Muscle layer of duodenum (tissue), 2 donors: ENCODE measurements at regions not wholly inside any gene's neighbourhood (a gene's known extent, or its start where the extent isn't known, plus 50 kb on each side); places are given as distances from the start of the nearest gene placed in this dataset.

Experiments used
- H3K27ac ChIP-seq: one replicate; pipeline ENCODE4 v1.7.0; 2013; ENCODE audit warnings: mild to moderate bottlenecking, low read length
- H3K27me3 ChIP-seq: one replicate; pipeline ENCODE4 v1.7.0; 2013; ENCODE audit warnings: low read depth, mild to moderate bottlenecking, control low read depth, low read length
- H3K36me3 ChIP-seq, 2 donors: one replicate each; pipeline ENCODE4 v1.7.0; 2013; ENCODE audit warnings: low read length in 2 of 2, control low read depth in 1 of 2, mild to moderate bottlenecking in 1 of 2; ENCODE audit not compliant: insufficient read depth in 2 of 2, control insufficient read depth in 1 of 2
- H3K4me1 ChIP-seq, 2 donors: one replicate each; pipeline ENCODE4 v1.7.0; 2013; ENCODE audit warnings: low read length in 2 of 2, mild to moderate bottlenecking in 2 of 2, control low read depth in 1 of 2, moderate library complexity in 1 of 2; ENCODE audit not compliant: insufficient read depth in 2 of 2, control insufficient read depth in 1 of 2
- H3K4me3 ChIP-seq, 2 donors: one replicate each; pipeline ENCODE4 v1.7.0; 2013; ENCODE audit warnings: low read length in 2 of 2, low read depth in 1 of 2, mild to moderate bottlenecking in 1 of 2
- H3K9me3 ChIP-seq, 2 donors: one replicate each; pipeline ENCODE4 v1.7.0; 2013; ENCODE audit warnings: low read length in 2 of 2, control low read depth in 1 of 2, mild to moderate bottlenecking in 1 of 2; ENCODE audit not compliant: control insufficient read depth in 1 of 2
- donor health status: healthy.

GRCh38 chr13:55493297-55493696 is 1647.4 kb upstream of the PRR20A start:
- no peak overlapping the region for H3K27ac ChIP-seq
- H3K4me1 ChIP-seq = no peaks in the 10 kb centered on the region
- no peaks in the 10 kb centered on the region for H3K36me3 ChIP-seq
- H3K27me3 ChIP-seq = no peaks in the 10 kb centered on the region
- H3K4me3 ChIP-seq = no peak overlapping the region
- no peaks in the 10 kb centered on the region for H3K9me3 ChIP-seq

GRCh38 chr13:55497486-55497885 is 1643.2 kb upstream of the PRR20A start:
- Histone ChIP-seq H3K36me3 (no peaks in the 10 kb centered on the region), H3K9me3 (no peaks in the 10 kb centered on the region), H3K27ac (no peak overlapping the region), H3K4me3 (no peak overlapping the region), H3K4me1 (no peaks in the 10 kb centered on the region), H3K27me3 (no peaks in the 10 kb centered on the region)

- H3K36me3 ChIP-seq = no peaks in the 10 kb centered on the region
- H3K27me3 ChIP-seq = no peaks in the 10 kb centered on the region
- H3K27ac ChIP-seq = no peak overlapping the region
- no peak overlapping the region for H3K4me3 ChIP-seq
- peaks cover 2 to 3% of the 10 kb centered on the region in 2 donors for H3K9me3 ChIP-seq
- no peaks in the 10 kb centered on the region for H3K4me1 ChIP-seq
Measured at GRCh38 chr13:55500694-55501093, 1640.0 kb upstream of the PRR20A start.

- Histone ChIP-seq H3K4me1 (no peaks in the 10 kb centered on the region), H3K36me3 (no peaks in the 10 kb centered on the region), H3K27me3 (no peaks in the 10 kb centered on the region), H3K4me3 (no peak overlapping the region), H3K27ac (no peak overlapping the region), H3K9me3 (peaks cover 0 to 3% of the 10 kb centered on the region in 2 donors)
Measured at GRCh38 chr13:55516610-55517009, 1624.1 kb upstream of the PRR20A start.

- Histone ChIP-seq H3K9me3 (peaks cover 0 to 3% of the 10 kb centered on the region in 2 donors), H3K27ac (no peak overlapping the region), H3K36me3 (no peaks in the 10 kb centered on the region), H3K4me1 (no peaks in the 10 kb centered on the region), H3K4me3 (no peak overlapping the region), H3K27me3 (no peaks in the 10 kb centered on the region)
Measured at GRCh38 chr13:55517312-55517711, 1623.4 kb upstream of the PRR20A start.

GRCh38 chr13:55528434-55528833 is 1612.3 kb upstream of the PRR20A start:
- H3K4me1 ChIP-seq = no peaks in the 10 kb centered on the region
- no peaks in the 10 kb centered on the region for H3K9me3 ChIP-seq
- H3K4me3 ChIP-seq = no peak overlapping the region
- H3K36me3 ChIP-seq = no peaks in the 10 kb centered on the region
- no peak overlapping the region for H3K27ac ChIP-seq
- no peaks in the 10 kb centered on the region for H3K27me3 ChIP-seq

GRCh38 chr13:55534306-55534705 is 1606.4 kb upstream of the PRR20A start:
- H3K27me3 ChIP-seq = no peaks in the 10 kb centered on the region
- H3K9me3 ChIP-seq = no peaks in the 10 kb centered on the region
- H3K36me3 ChIP-seq = no peaks in the 10 kb centered on the region
- no peak overlapping the region for H3K4me3 ChIP-seq
- no peak overlapping the region for H3K27ac ChIP-seq
- H3K4me1 ChIP-seq = no peaks in the 10 kb centered on the region

- no peaks in the 10 kb centered on the region for H3K27me3 ChIP-seq
- H3K4me1 ChIP-seq = no peaks in the 10 kb centered on the region
- H3K4me3 ChIP-seq = no peak overlapping the region
- no peaks in the 10 kb centered on the region for H3K9me3 ChIP-seq
- H3K36me3 ChIP-seq = no peaks in the 10 kb centered on the region
- H3K27ac ChIP-seq = no peak overlapping the region
Measured at GRCh38 chr13:55538424-55538823, 1602.3 kb upstream of the PRR20A start.

GRCh38 chr13:55543053-55543452 is 1597.7 kb upstream of the PRR20A start:
- H3K27ac ChIP-seq = no peak overlapping the region
- no peaks in the 10 kb centered on the region for H3K4me1 ChIP-seq
- H3K9me3 ChIP-seq = no peaks in the 10 kb centered on the region
- H3K27me3 ChIP-seq = no peaks in the 10 kb centered on the region
- no peak overlapping the region for H3K4me3 ChIP-seq
- no peaks in the 10 kb centered on the region for H3K36me3 ChIP-seq

GRCh38 chr13:55550624-55551023 is 1590.1 kb upstream of the PRR20A start:
- no peak overlapping the region for H3K4me3 ChIP-seq
- H3K36me3 ChIP-seq = no peaks in the 10 kb centered on the region

GRCh38 chr13:55553701-55554100 is 1587.0 kb upstream of the PRR20A start:
- H3K27me3 ChIP-seq = no peaks in the 10 kb centered on the region
- no peak overlapping the region for H3K27ac ChIP-seq
- no peaks in the 10 kb centered on the region for H3K9me3 ChIP-seq
- no peaks in the 10 kb centered on the region for H3K4me1 ChIP-seq
- no peaks in the 10 kb centered on the region for H3K36me3 ChIP-seq
- H3K4me3 ChIP-seq = no peak overlapping the region

More at GRCh38 chr13:55550624-55551023, 1590.1 kb upstream of the PRR20A start:
- H3K9me3 ChIP-seq = no peaks in the 10 kb centered on the region
- H3K27ac ChIP-seq = no peak overlapping the region
- H3K27me3 ChIP-seq = no peaks in the 10 kb centered on the region
- H3K4me1 ChIP-seq = no peaks in the 10 kb centered on the region

GRCh38 chr13:55554741-55555140 is 1586.0 kb upstream of the PRR20A start:
- Histone ChIP-seq H3K36me3 (no peaks in the 10 kb centered on the region), H3K27me3 (no peaks in the 10 kb centered on the region), H3K27ac (no peak overlapping the region), H3K9me3 (no peaks in the 10 kb centered on the region), H3K4me3 (no peak overlapping the region), H3K4me1 (no peaks in the 10 kb centered on the region)
